HG03457 (cell line): ENCODE measurements at regions not wholly inside any gene's neighbourhood (a gene's known extent, or its start where the extent isn't known, plus 50 kb on each side); places are given as distances from the start of the nearest gene placed in this dataset.
A peak's percentile ranks its signal among the peaks of the same experiment; 100 is the strongest.
"Not testable (repeated sequence)": the region's sequence is repeated elsewhere in the genome, so short reads cannot be mapped to it uniquely, and the experiment has no call there.

Experiments
- ATAC-seq: cut with Tn5 transposase; IDR thresholded peaks from one replicate; pipeline ENCODE4 v1.9.1; 2021; ENCODE audit warnings: moderate number of reproducible peaks; ENCODE audit not compliant: unreplicated experiment

- no peak for ATAC-seq
Measured at GRCh38 chr6:85887461-85887860, 244.8 kb upstream of the SYNCRIP start.

- ATAC-seq = no peak
Measured at GRCh38 chr6:85868685-85869084, 226.0 kb upstream of the SYNCRIP start.

GRCh38 chr6:85867595-85867994, 224.9 kb upstream of the SYNCRIP start:
- no peak for ATAC-seq

GRCh38 chr6:85866758-85867401, 224.2 kb upstream of the SYNCRIP start:
- ATAC-seq = no peak

GRCh38 chr6:85866370-85866730, 223.7 kb upstream of the SYNCRIP start:
- no peak for ATAC-seq

- ATAC-seq = peak; percentile 75
Measured at GRCh38 chr6:85865420-85866369, 223.0 kb upstream of the SYNCRIP start.

- no peak for ATAC-seq
Measured at GRCh38 chr6:85864453-85865401, 222.0 kb upstream of the SYNCRIP start.

- no peak for ATAC-seq
Measured at GRCh38 chr6:85856235-85856634, 213.5 kb upstream of the SYNCRIP start.

GRCh38 chr6:85838351-85839119, 195.8 kb upstream of the SYNCRIP start:
- ATAC-seq = not testable (repeated sequence)

- ATAC-seq = no peak
Measured at GRCh38 chr6:85828973-85829372, 186.3 kb upstream of the SYNCRIP start.

- no peak for ATAC-seq
Measured at GRCh38 chr6:85826997-85827396, 184.3 kb upstream of the SYNCRIP start.

- no peak for ATAC-seq
Measured at GRCh38 chr6:85824329-85824728, 181.6 kb upstream of the SYNCRIP start.

- no peak for ATAC-seq
Measured at GRCh38 chr6:85810558-85810957, 167.9 kb upstream of the SYNCRIP start.

GRCh38 chr6:85803721-85804120, 161.0 kb upstream of the SYNCRIP start:
- no peak for ATAC-seq

- no peak for ATAC-seq
Measured at GRCh38 chr6:85802162-85802561, 159.5 kb upstream of the SYNCRIP start.

GRCh38 chr6:85798931-85799652, 156.4 kb upstream of the SYNCRIP start:
- ATAC-seq = no peak

GRCh38 chr6:85797993-85798392, 155.3 kb upstream of the SYNCRIP start:
- no peak for ATAC-seq

- no peak for ATAC-seq
Measured at GRCh38 chr6:85795945-85796344, 153.3 kb upstream of the SYNCRIP start.

- ATAC-seq = no peak
Measured at GRCh38 chr6:85792254-85792653, 149.6 kb upstream of the SYNCRIP start.

- ATAC-seq = no peak
Measured at GRCh38 chr6:85775883-85776282, 133.2 kb upstream of the SYNCRIP start.
